Stimulated activated memory B cell treated with anti-CD40 and anti-IgM and Interleukin-4, amounts not matched to agents 10 μg/mL and 1 μg/mL and 100 μg/mL, for 72 hours (primary cell): ENCODE measurements at regions not wholly inside any gene's neighbourhood (a gene's known extent, or its start where the extent isn't known, plus 50 kb on each side); places are given as distances from the start of the nearest gene placed in this dataset.

Experiments
- ATAC-seq: fragments of 150-1000 bp; cut with Tn5 transposase; 2 replicates; pipeline ENCODE4 v1.10.0; 2021
- H3K27ac Mint-ChIP-seq: one replicate; pipeline ENCODE4 v1.8.0; 2022; ENCODE audit warnings: mild to moderate bottlenecking, mixed read lengths
- H3K27me3 Mint-ChIP-seq: one replicate; pipeline ENCODE4 v1.8.0; 2022; ENCODE audit warnings: mixed read lengths
- H3K36me3 Mint-ChIP-seq: one replicate; pipeline ENCODE4 v1.8.0; 2022; ENCODE audit warnings: mixed read lengths
- H3K4me1 Mint-ChIP-seq: one replicate; pipeline ENCODE4 v1.8.0; 2022; ENCODE audit warnings: mixed read lengths
- H3K4me3 Mint-ChIP-seq: one replicate; pipeline ENCODE4 v1.8.0; 2022; ENCODE audit warnings: mild to moderate bottlenecking, moderate library complexity, mixed read lengths
- H3K9me3 Mint-ChIP-seq: one replicate; pipeline ENCODE4 v1.8.0; 2022; ENCODE audit warnings: mixed read lengths

- Mint-ChIP-seq H3K36me3 (no peaks in the 10 kb centered on the region), H3K9me3 (no peaks in the 10 kb centered on the region), H3K27ac (no peak overlapping the region)
Measured at GRCh38 chr9:82588301-82589180, 474.4 kb downstream of the RASEF start.

GRCh38 chr9:82590845-82591244 is 472.1 kb downstream of the RASEF start:
- no peak overlapping the region for H3K27ac Mint-ChIP-seq
- H3K36me3 Mint-ChIP-seq = no peaks in the 10 kb centered on the region
- H3K27me3 Mint-ChIP-seq = peaks cover 11% of the 10 kb centered on the region
- no peak overlapping the region for H3K4me3 Mint-ChIP-seq
- no peak for ATAC-seq
- no peaks in the 10 kb centered on the region for H3K4me1 Mint-ChIP-seq
- H3K9me3 Mint-ChIP-seq = no peaks in the 10 kb centered on the region

More at GRCh38 chr9:82588301-82589180, 474.4 kb downstream of the RASEF start:
- no peak overlapping the region for H3K4me3 Mint-ChIP-seq
- ATAC-seq = no peak
- no peaks in the 10 kb centered on the region for H3K4me1 Mint-ChIP-seq
- no peaks in the 10 kb centered on the region for H3K27me3 Mint-ChIP-seq

- Mint-ChIP-seq H3K4me1 (no peaks in the 10 kb centered on the region), H3K9me3 (no peaks in the 10 kb centered on the region), H3K27ac (no peak overlapping the region), H3K36me3 (no peaks in the 10 kb centered on the region), H3K4me3 (no peak overlapping the region), H3K27me3 (peaks cover 19% of the 10 kb centered on the region)
- ATAC-seq = no peak
Measured at GRCh38 chr9:82593501-82593900, 469.4 kb downstream of the RASEF start.

DNA sequence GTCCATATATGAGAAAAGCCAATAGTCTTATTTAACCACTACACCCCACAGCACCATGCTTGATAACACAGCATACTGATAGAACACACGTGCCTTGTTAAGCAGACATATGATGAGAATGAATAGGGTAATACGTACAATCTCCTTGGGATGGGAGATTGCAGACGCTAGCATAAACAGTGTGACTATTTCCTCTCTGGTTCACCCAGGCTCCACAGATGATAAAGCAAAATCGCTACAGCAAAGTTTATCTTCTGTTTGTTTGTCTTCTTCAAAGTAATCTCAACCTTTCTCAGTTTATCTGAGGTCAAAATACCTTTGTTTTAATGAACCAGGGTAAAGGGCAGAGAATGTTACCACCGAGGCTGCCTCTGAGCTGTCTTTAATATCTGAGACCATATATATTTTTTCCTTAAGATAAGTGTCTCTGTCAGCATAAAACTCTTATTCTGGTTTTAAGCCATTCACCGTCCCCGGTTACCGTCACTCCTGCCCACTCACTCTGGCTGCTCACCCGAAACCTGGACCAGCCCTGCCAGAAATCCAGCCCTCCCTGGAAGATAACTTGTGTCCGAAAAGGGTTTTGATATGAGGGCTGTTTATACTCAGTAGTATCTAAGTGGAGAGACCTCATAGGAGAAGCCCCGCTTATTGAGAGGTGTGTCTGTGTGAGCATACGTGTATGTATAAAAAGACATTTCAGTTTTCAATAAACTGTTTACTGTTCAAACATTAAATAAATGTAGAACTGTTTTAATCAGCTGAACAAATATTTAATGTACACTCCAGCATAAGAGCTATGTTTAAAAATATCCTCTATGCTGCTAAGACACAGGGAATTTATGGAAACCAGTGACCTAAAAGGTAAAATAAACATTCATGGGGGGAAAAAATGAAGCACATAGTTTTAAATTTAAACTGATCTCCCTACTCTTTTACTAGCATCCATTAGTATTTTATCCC is 465.4 kb downstream of the RASEF start:
- Mint-ChIP-seq H3K27ac (no peak overlapping the region), H3K4me1 (no peaks in the 10 kb centered on the region), H3K36me3 (no peaks in the 10 kb centered on the region), H3K4me3 (no peak overlapping the region), H3K27me3 (peaks cover 19% of the 10 kb centered on the region), H3K9me3 (no peaks in the 10 kb centered on the region)
- no peak for ATAC-seq

DNA sequence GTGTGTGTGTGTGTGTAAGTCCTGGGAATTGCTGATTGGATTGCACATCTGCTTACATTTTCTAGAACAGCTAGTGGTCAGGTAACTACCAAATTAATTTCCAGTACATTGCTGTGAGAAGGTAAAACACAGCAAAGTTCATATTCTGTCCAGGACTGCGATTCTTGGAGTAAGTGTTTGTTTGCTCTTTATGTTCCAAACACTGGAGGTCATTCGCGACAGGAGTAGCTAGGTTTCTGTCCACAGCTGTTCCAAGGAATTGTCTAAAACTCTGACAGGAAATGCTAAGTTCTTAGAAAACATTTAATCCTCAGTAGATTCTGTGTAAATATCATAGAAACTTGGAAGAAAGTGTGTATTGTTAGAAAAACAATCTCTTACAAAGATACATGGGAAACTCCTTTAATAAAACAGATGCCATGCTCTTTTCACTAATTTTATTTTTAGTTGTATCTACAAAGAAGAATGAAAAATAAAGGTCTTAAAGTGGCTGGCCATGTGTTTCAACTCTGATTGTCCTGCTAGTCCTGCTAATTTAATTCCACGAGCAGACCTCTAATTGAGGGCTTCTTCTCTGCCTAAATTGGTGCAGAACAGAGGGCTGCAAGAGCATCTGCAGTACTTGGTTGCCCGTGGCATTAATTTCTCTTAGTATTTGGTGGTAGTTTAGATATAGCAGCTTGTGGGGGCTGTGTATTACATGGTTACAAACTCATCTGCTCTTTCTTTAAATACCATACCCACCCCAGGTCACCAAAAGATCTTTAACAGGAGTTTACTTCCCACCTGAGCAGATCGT is 464.5 kb downstream of the RASEF start:
- ATAC-seq = no peak
- no peaks in the 10 kb centered on the region for H3K36me3 Mint-ChIP-seq
- H3K27me3 Mint-ChIP-seq = peaks cover 19% of the 10 kb centered on the region
- H3K4me3 Mint-ChIP-seq = no peak overlapping the region
- H3K9me3 Mint-ChIP-seq = no peaks in the 10 kb centered on the region
- H3K4me1 Mint-ChIP-seq = no peaks in the 10 kb centered on the region
- no peak overlapping the region for H3K27ac Mint-ChIP-seq

DNA sequence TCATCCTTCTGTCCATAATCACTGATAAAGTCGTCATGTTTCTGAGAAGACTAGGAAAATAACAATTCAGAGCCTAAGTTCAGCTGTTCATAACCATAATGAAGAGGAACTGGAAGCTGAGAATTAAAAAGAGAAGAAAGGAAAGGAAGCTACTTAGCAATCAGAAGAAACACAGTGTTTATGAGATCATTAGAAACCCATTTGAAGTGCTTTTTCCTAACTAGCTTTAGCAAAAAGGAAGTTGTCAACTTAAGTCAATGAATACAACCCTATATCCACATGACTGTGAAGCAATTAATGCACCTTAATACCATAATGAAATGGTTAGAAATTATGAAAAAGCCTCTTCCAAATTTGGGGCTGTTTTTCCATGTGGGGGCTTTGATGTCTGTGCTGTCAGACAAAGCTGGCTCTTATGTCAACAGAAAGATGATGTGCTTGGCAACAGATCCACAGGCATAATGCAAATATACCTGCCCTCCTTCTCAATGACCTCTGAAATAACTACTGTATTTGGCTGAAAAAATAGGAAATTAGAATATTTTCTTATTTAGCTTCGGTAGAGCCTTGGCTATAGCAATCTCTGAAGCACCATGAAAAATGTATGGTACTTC is 463.5 kb downstream of the RASEF start:
- no peaks in the 10 kb centered on the region for H3K4me1 Mint-ChIP-seq
- H3K36me3 Mint-ChIP-seq = no peaks in the 10 kb centered on the region
- H3K9me3 Mint-ChIP-seq = no peaks in the 10 kb centered on the region
- H3K27me3 Mint-ChIP-seq = peaks cover 17% of the 10 kb centered on the region
- no peak for ATAC-seq
- H3K27ac Mint-ChIP-seq = no peak overlapping the region
- H3K4me3 Mint-ChIP-seq = no peak overlapping the region

- H3K9me3 Mint-ChIP-seq = no peaks in the 10 kb centered on the region
- no peaks in the 10 kb centered on the region for H3K4me1 Mint-ChIP-seq
- ATAC-seq = no peak
- no peak overlapping the region for H3K27ac Mint-ChIP-seq
- H3K27me3 Mint-ChIP-seq = peaks cover 9% of the 10 kb centered on the region
- H3K36me3 Mint-ChIP-seq = no peaks in the 10 kb centered on the region
- H3K4me3 Mint-ChIP-seq = no peak overlapping the region
Measured at GRCh38 chr9:82600536-82601292, 462.2 kb downstream of the RASEF start.

DNA sequence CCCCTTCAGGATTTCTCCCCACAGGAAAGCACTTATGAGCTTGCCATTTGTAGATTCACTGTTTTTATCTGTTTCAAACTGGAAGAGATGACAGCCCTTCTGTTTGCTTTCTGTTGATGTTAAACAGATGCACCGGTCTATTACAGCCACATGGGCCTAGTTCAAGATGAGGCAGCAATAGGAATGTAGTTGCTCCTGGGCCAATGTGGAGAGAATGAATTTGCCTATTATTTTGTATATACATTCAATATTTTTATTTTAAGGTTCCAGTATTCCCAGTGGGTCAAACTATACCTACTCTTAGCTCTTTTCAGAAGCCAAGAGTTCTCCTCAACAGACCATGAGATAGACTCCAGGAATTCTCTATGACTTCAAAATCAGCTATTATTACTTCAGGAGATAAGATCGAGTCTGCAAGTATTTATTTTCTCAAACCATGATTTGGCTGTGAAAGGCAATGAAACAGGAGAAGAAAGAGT is 461.6 kb downstream of the RASEF start:
- H3K4me3 Mint-ChIP-seq = no peak overlapping the region
- no peaks in the 10 kb centered on the region for H3K9me3 Mint-ChIP-seq
- H3K36me3 Mint-ChIP-seq = no peaks in the 10 kb centered on the region
- no peaks in the 10 kb centered on the region for H3K4me1 Mint-ChIP-seq
- ATAC-seq = no peak
- H3K27me3 Mint-ChIP-seq = peaks cover 9% of the 10 kb centered on the region
- H3K27ac Mint-ChIP-seq = no peak overlapping the region

GRCh38 chr9:82604947-82605656 is 457.8 kb downstream of the RASEF start:
- Mint-ChIP-seq H3K36me3 (no peaks in the 10 kb centered on the region), H3K4me1 (no peaks in the 10 kb centered on the region), H3K9me3 (no peaks in the 10 kb centered on the region), H3K4me3 (no peak overlapping the region), H3K27me3 (no peaks in the 10 kb centered on the region), H3K27ac (no peak overlapping the region)
- no peak for ATAC-seq

GRCh38 chr9:82605657-82606031 is 457.3 kb downstream of the RASEF start:
- Mint-ChIP-seq H3K36me3 (no peaks in the 10 kb centered on the region), H3K27ac (no peak overlapping the region), H3K9me3 (no peaks in the 10 kb centered on the region), H3K4me1 (no peaks in the 10 kb centered on the region), H3K4me3 (no peak overlapping the region), H3K27me3 (no peaks in the 10 kb centered on the region)
- no peak for ATAC-seq

DNA sequence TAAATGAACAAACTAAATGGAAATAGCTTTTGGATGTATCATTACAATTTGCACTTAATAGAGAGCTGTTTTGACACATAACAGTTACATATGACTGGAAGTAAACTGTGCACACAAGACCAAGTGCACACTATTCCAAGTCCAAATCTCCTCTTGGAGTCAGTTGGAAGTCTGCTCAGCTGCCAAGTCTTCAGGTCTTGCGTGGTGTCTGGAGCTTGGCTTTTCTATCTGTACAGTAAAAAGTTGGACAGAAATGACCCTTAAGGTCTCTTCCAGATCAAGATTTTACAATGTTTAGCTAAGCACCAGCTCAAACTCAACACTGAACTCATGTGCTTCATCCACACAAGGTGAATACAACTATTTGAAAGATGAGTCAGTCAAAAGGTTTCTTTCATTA is 456.9 kb downstream of the RASEF start:
- no peak for ATAC-seq
- H3K4me3 Mint-ChIP-seq = no peak overlapping the region

GRCh38 chr9:82606492-82607382 is 456.2 kb downstream of the RASEF start:
- H3K4me3 Mint-ChIP-seq = no peak overlapping the region
- H3K9me3 Mint-ChIP-seq = no peaks in the 10 kb centered on the region
- peak; percentile 68 for ATAC-seq

More for the DNA sequence above, 456.9 kb downstream of the RASEF start:
- Mint-ChIP-seq H3K27ac (no peak overlapping the region), H3K9me3 (no peaks in the 10 kb centered on the region), H3K4me1 (no peaks in the 10 kb centered on the region), H3K36me3 (no peaks in the 10 kb centered on the region), H3K27me3 (no peaks in the 10 kb centered on the region)

DNA sequence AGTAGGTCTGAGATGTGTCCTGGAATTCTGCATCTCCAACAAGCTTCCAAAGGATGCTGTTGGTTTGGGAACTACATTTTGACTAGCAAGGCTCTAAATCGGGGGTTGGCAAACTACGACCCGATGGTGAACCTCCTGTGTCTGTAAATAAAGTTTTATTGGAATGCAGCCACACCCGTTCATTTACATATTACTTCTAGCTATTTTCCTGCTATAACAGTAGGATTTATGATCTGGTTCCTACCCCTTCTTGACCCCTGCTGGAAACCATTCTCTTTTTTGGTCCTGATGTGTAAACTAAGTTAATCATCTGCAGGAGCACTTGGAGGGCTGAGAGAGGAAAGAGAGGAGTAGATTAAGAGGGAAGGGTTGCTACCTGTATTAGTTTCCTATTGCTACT is 454.5 kb downstream of the RASEF start:
- Mint-ChIP-seq H3K27ac (no peak overlapping the region), H3K4me1 (no peaks in the 10 kb centered on the region), H3K27me3 (no peaks in the 10 kb centered on the region), H3K9me3 (no peaks in the 10 kb centered on the region), H3K36me3 (no peaks in the 10 kb centered on the region), H3K4me3 (no peak overlapping the region)
- ATAC-seq = no peak

More at GRCh38 chr9:82606492-82607382, 456.2 kb downstream of the RASEF start:
- H3K36me3 Mint-ChIP-seq = no peaks in the 10 kb centered on the region
- H3K27ac Mint-ChIP-seq = no peak overlapping the region
- no peaks in the 10 kb centered on the region for H3K27me3 Mint-ChIP-seq
- H3K4me1 Mint-ChIP-seq = no peaks in the 10 kb centered on the region
